ENCODE measurements at regions not wholly inside any gene's neighbourhood (a gene's known extent, or its start where the extent isn't known, plus 50 kb on each side); places are given as distances from the start of the nearest gene placed in this dataset.
A peak's percentile ranks its signal among the peaks of the same experiment; 100 is the strongest.

GRCh38 chr5:124593952-124594351, 152.5 kb downstream of the ZNF608 start:
- no peaks in the 10 kb centered on the region for H3K4me1 Mint-ChIP-seq
- no peaks in the 10 kb centered on the region for H3K36me3 Mint-ChIP-seq
- Histone ChIP-seq H3K9me3 (ENCODE audit: control insufficient read depth in 2 of 2, low read length in 2 of 2) (no peaks in the 10 kb centered on the region), H3K36me3 (ENCODE audit: control insufficient read depth, insufficient read depth, low read length) (no peaks in the 10 kb centered on the region), H3K4me3 (ENCODE audit: low read depth, low read length) (no peak overlapping the region), H3K27me3 (ENCODE audit: control insufficient read depth, insufficient read depth, low read length) (no peaks in the 10 kb centered on the region), H3K27ac (ENCODE audit: insufficient read depth, low read length, poor library complexity, severe bottlenecking) (no peak overlapping the region), H3K4me1 (ENCODE audit: control insufficient read depth, insufficient read depth, low read length, poor library complexity, severe bottlenecking) (no peaks in the 10 kb centered on the region)
- ATAC-seq (ENCODE audit: low read depth in 2 of 2) (no peak), DNase-seq (no peak)
- H3K9me3 Mint-ChIP-seq, result peaks cover 0 to 3% (median 0%) of the 10 kb centered on the region in 7 donors
- no peaks in the 10 kb centered on the region for H3K27me3 Mint-ChIP-seq
- H3K4me3 Mint-ChIP-seq, result no peak overlapping the region
- H3K27ac Mint-ChIP-seq, result no peak overlapping the region

- no peak overlapping the region for H3K4me3 ChIP-seq (ENCODE audit: low read depth, low read length)
- Mint-ChIP-seq H3K27me3 (no peaks in the 10 kb centered on the region), H3K4me1 (no peaks in the 10 kb centered on the region), H3K27ac (no peak overlapping the region), H3K4me3 (no peak overlapping the region), H3K36me3 (no peaks in the 10 kb centered on the region), H3K9me3 (peaks cover 0 to 3% (median 0%) of the 10 kb centered on the region in 7 donors)
- no peaks in the 10 kb centered on the region for H3K27me3 ChIP-seq (ENCODE audit: control insufficient read depth, insufficient read depth, low read length)
- DNase-seq (no peak), ATAC-seq (ENCODE audit: low read depth in 2 of 2) (no peak)
- H3K9me3 ChIP-seq (ENCODE audit: control insufficient read depth in 2 of 2, low read length in 2 of 2), result no peaks in the 10 kb centered on the region
- H3K27ac ChIP-seq (ENCODE audit: insufficient read depth, low read length, poor library complexity, severe bottlenecking), result no peak overlapping the region
- H3K36me3 ChIP-seq (ENCODE audit: control insufficient read depth, insufficient read depth, low read length), result no peaks in the 10 kb centered on the region
- H3K4me1 ChIP-seq (ENCODE audit: control insufficient read depth, insufficient read depth, low read length, poor library complexity, severe bottlenecking), result no peaks in the 10 kb centered on the region
These were observed 153.5 kb downstream of the ZNF608 start for GRCh38 chr5:124592891-124593290.

GRCh38 chr5:124591583-124591982, 154.9 kb downstream of the ZNF608 start:
- Histone ChIP-seq H3K4me3 (ENCODE audit: low read depth, low read length) (no peak overlapping the region), H3K27me3 (ENCODE audit: control insufficient read depth, insufficient read depth, low read length) (no peaks in the 10 kb centered on the region), H3K36me3 (ENCODE audit: control insufficient read depth, insufficient read depth, low read length) (no peaks in the 10 kb centered on the region), H3K27ac (ENCODE audit: insufficient read depth, low read length, poor library complexity, severe bottlenecking) (no peak overlapping the region), H3K4me1 (ENCODE audit: control insufficient read depth, insufficient read depth, low read length, poor library complexity, severe bottlenecking) (no peaks in the 10 kb centered on the region), H3K9me3 (ENCODE audit: control insufficient read depth in 2 of 2, low read length in 2 of 2) (no peaks in the 10 kb centered on the region)
- H3K36me3 Mint-ChIP-seq, result no peaks in the 10 kb centered on the region
- no peak overlapping the region for H3K27ac Mint-ChIP-seq
- DNase-seq (no peak), ATAC-seq (ENCODE audit: low read depth in 2 of 2) (no peak)
- peaks cover 0 to 3% (median 0%) of the 10 kb centered on the region in 7 donors for H3K9me3 Mint-ChIP-seq
- H3K4me3 Mint-ChIP-seq, result no peak overlapping the region
- peaks cover 0 to 1% (median 0%) of the 10 kb centered on the region in 4 donors for H3K4me1 Mint-ChIP-seq
- no peaks in the 10 kb centered on the region for H3K27me3 Mint-ChIP-seq

GRCh38 chr5:124590686-124591085, 155.8 kb downstream of the ZNF608 start:
- H3K4me1 ChIP-seq (ENCODE audit: control insufficient read depth, insufficient read depth, low read length, poor library complexity, severe bottlenecking), result no peaks in the 10 kb centered on the region
- H3K27me3 ChIP-seq (ENCODE audit: control insufficient read depth, insufficient read depth, low read length), result no peaks in the 10 kb centered on the region
- H3K36me3 ChIP-seq (ENCODE audit: control insufficient read depth, insufficient read depth, low read length), result no peaks in the 10 kb centered on the region
- H3K4me1 Mint-ChIP-seq, result peaks cover 0 to 4% (median 0%) of the 10 kb centered on the region in 4 donors
- no peak for DNase-seq
- H3K27me3 Mint-ChIP-seq, result no peaks in the 10 kb centered on the region
- no peak overlapping the region for H3K27ac Mint-ChIP-seq
- no peaks in the 10 kb centered on the region for H3K36me3 Mint-ChIP-seq
- peaks cover 0 to 3% (median 0%) of the 10 kb centered on the region in 7 donors for H3K9me3 Mint-ChIP-seq
- H3K4me3 Mint-ChIP-seq, result no peak overlapping the region
- no peaks in the 10 kb centered on the region for H3K9me3 ChIP-seq (ENCODE audit: control insufficient read depth in 2 of 2, low read length in 2 of 2)
- no peak overlapping the region for H3K4me3 ChIP-seq (ENCODE audit: low read depth, low read length)
- no peak overlapping the region for H3K27ac ChIP-seq (ENCODE audit: insufficient read depth, low read length, poor library complexity, severe bottlenecking)
- ATAC-seq (ENCODE audit: low read depth in 2 of 2), result no peak

GRCh38 chr5:124587280-124587679, 159.2 kb downstream of the ZNF608 start:
- Histone ChIP-seq H3K36me3 (ENCODE audit: control insufficient read depth, insufficient read depth, low read length) (no peaks in the 10 kb centered on the region), H3K9me3 (ENCODE audit: control insufficient read depth in 2 of 2, low read length in 2 of 2) (no peaks in the 10 kb centered on the region), H3K27me3 (ENCODE audit: control insufficient read depth, insufficient read depth, low read length) (no peaks in the 10 kb centered on the region), H3K4me3 (ENCODE audit: low read depth, low read length) (no peak overlapping the region), H3K27ac (ENCODE audit: insufficient read depth, low read length, poor library complexity, severe bottlenecking) (no peak overlapping the region), H3K4me1 (ENCODE audit: control insufficient read depth, insufficient read depth, low read length, poor library complexity, severe bottlenecking) (no peaks in the 10 kb centered on the region)
- Mint-ChIP-seq H3K4me3 (no peak overlapping the region), H3K27me3 (no peaks in the 10 kb centered on the region), H3K36me3 (no peaks in the 10 kb centered on the region), H3K4me1 (peaks cover 0 to 25% (median 8%) of the 10 kb centered on the region in 4 donors), H3K9me3 (peaks cover 0 to 3% (median 1%) of the 10 kb centered on the region in 7 donors), H3K27ac (no peak overlapping the region)
- no peak for DNase-seq
- no peak for ATAC-seq (ENCODE audit: low read depth in 2 of 2)

- H3K4me1 ChIP-seq (ENCODE audit: control insufficient read depth, insufficient read depth, low read length, poor library complexity, severe bottlenecking), result no peaks in the 10 kb centered on the region
- no peaks in the 10 kb centered on the region for H3K36me3 ChIP-seq (ENCODE audit: control insufficient read depth, insufficient read depth, low read length)
- Mint-ChIP-seq H3K36me3 (no peaks in the 10 kb centered on the region), H3K9me3 (peaks cover 0 to 3% (median 1%) of the 10 kb centered on the region in 7 donors), H3K27ac (no peak overlapping the region), H3K4me3 (no peak overlapping the region), H3K4me1 (peaks cover 0 to 25% (median 8%) of the 10 kb centered on the region in 4 donors), H3K27me3 (no peaks in the 10 kb centered on the region)
- ATAC-seq (ENCODE audit: low read depth in 2 of 2), result no peak
- H3K27ac ChIP-seq (ENCODE audit: insufficient read depth, low read length, poor library complexity, severe bottlenecking), result no peak overlapping the region
- DNase-seq, result no peak
- no peak overlapping the region for H3K4me3 ChIP-seq (ENCODE audit: low read depth, low read length)
- no peaks in the 10 kb centered on the region for H3K27me3 ChIP-seq (ENCODE audit: control insufficient read depth, insufficient read depth, low read length)
- no peaks in the 10 kb centered on the region for H3K9me3 ChIP-seq (ENCODE audit: control insufficient read depth in 2 of 2, low read length in 2 of 2)
These were observed 161.3 kb downstream of the ZNF608 start for GRCh38 chr5:124584991-124585715.

- Histone ChIP-seq H3K4me3 (ENCODE audit: low read depth, low read length) (no peak overlapping the region), H3K4me1 (ENCODE audit: control insufficient read depth, insufficient read depth, low read length, poor library complexity, severe bottlenecking) (no peaks in the 10 kb centered on the region), H3K36me3 (ENCODE audit: control insufficient read depth, insufficient read depth, low read length) (no peaks in the 10 kb centered on the region), H3K27ac (ENCODE audit: insufficient read depth, low read length, poor library complexity, severe bottlenecking) (peak overlapping the region; percentile 30), H3K9me3 (ENCODE audit: control insufficient read depth in 2 of 2, low read length in 2 of 2) (no peaks in the 10 kb centered on the region), H3K27me3 (ENCODE audit: control insufficient read depth, insufficient read depth, low read length) (no peaks in the 10 kb centered on the region)
- H3K9me3 Mint-ChIP-seq, result peaks cover 0 to 5% (median 0%) of the 10 kb centered on the region in 7 donors
- no peaks in the 10 kb centered on the region for H3K27me3 Mint-ChIP-seq
- DNase-seq (peak in 2 of 3 donors; percentile 34 to 52), ATAC-seq (ENCODE audit: low read depth in 2 of 2) (peak; percentile 79 to 85)
- peak overlapping the region in 3 of 4 donors; percentile 3 to 52 (median 21) for H3K4me3 Mint-ChIP-seq
- H3K27ac Mint-ChIP-seq, result peak overlapping the region; percentile 34 to 62 (median 47)
- peaks cover 0 to 25% (median 8%) of the 10 kb centered on the region in 4 donors for H3K4me1 Mint-ChIP-seq
- no peaks in the 10 kb centered on the region for H3K36me3 Mint-ChIP-seq
These were observed 162.7 kb downstream of the ZNF608 start for GRCh38 chr5:124583469-124584350.
